GM12873 (cell line): ENCODE measurements at regions not wholly inside any gene's neighbourhood (a gene's known extent, or its start where the extent isn't known, plus 50 kb on each side); places are given as distances from the start of the nearest gene placed in this dataset.

Experiments used
- TF ChIP-seq, protein P1 (sequence below): IDR thresholded peaks from 2 replicates; pipeline ENCODE4 v1.5.1; 2012; ENCODE audit warnings: low read depth, mild to moderate bottlenecking, moderate library complexity, low read length, control low read depth; ENCODE audit not compliant: insufficient read depth; ENCODE audit errors: missing control alignments

DNA sequence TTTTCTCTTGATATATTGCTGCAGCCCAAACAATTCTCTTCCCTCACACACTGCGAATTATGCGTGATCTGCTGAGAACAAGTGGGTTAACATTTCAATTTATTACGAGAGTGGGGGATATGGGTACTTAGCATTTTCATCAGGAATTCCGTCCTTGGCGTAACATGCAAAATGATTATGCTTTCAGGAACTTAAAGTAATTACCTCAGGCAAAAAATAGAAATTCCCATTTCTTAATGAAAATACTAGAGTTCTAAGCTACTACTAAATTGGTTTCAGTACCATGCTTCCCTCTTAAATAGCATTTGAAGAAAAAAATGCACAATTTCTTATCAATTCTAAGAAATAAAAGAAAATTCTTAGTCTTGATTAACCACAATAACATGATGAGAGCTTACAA, 213.5 kb downstream of the GPAM start:
- TF ChIP-seq, protein P1, sequence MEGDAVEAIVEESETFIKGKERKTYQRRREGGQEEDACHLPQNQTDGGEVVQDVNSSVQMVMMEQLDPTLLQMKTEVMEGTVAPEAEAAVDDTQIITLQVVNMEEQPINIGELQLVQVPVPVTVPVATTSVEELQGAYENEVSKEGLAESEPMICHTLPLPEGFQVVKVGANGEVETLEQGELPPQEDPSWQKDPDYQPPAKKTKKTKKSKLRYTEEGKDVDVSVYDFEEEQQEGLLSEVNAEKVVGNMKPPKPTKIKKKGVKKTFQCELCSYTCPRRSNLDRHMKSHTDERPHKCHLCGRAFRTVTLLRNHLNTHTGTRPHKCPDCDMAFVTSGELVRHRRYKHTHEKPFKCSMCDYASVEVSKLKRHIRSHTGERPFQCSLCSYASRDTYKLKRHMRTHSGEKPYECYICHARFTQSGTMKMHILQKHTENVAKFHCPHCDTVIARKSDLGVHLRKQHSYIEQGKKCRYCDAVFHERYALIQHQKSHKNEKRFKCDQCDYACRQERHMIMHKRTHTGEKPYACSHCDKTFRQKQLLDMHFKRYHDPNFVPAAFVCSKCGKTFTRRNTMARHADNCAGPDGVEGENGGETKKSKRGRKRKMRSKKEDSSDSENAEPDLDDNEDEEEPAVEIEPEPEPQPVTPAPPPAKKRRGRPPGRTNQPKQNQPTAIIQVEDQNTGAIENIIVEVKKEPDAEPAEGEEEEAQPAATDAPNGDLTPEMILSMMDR: no peak

DNA sequence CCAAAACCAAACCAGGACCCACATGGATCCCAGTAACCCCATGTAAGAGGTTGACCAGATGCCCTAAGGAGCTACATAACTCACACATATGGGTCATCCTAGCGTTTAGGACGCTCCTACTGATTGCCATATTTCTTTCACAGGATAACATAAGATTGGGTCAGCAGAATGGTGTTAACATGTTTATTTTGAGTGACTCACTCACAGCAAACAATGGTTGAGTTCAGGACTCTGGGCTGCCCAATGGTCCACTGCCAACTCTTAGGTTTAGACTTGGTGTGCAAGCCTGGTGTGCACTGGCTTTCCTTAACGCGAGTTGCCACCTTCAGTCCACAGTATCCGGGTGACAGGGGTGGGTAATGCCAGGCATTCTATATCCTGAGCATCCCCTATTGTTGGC, 211.5 kb downstream of the GPAM start:
- TF ChIP-seq, protein P1: no peak

DNA sequence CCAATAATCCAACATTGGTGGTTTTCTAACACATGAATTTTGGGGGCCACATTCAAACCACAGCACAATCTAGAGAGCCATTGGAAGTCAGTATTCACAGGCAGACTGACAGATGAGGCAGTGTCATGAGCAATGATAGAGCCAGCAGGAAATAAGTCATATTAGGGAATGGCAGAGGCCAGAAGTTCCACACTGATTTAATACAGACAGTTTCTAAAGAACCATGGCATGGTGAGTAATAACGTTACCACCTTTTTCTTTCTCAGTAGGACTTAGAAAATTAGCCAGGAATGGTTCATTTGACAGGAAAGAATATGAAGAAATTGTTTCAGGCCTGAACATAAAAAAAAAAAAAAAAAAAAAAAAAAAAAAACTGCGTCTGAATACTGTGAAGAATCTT, 210.3 kb downstream of the GPAM start:
- TF ChIP-seq, protein P1: no peak

- TF ChIP-seq, protein P1: no peak
These were observed 209.7 kb downstream of the GPAM start for GRCh38 chr10:111973826-111974225.

GRCh38 chr10:111974325-111974724, 209.2 kb downstream of the GPAM start:
- TF ChIP-seq, protein P1: no peak

- TF ChIP-seq, protein P1: no peak
These were observed 207.0 kb downstream of the GPAM start for GRCh38 chr10:111976557-111976956.

- TF ChIP-seq, protein P1: no peak
These were observed 199.5 kb downstream of the GPAM start for GRCh38 chr10:111984057-111984456.

DNA sequence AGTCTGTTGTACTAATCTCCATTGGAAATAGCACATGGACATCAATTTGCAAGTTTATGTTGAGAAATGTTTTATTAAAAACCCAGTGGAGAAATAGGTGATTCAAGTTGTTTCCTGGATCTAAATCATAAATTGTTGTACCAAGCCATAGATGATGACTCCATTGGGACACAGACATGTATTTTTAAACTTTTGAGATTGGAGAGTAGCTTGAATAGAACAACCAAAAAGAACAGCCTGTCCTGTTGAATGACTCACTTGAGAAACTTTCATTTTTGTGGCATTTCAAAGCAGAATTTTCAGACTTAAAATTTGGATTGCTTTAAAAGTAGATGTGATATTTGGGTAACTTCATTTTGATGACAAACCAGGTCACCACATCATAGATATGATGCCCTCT, 197.5 kb downstream of the GPAM start:
- TF ChIP-seq, protein P1: no peak
